ENCODE measurements at regions not wholly inside any gene's neighbourhood (a gene's known extent, or its start where the extent isn't known, plus 50 kb on each side); places are given as distances from the start of the nearest gene placed in this dataset.
A peak's percentile ranks its signal among the peaks of the same experiment; 100 is the strongest.

- DNase-seq: no peak
Measured at GRCh38 chr9:17018540-17019196, 116.2 kb upstream of the CNTLN start.

- DNase-seq: peak; percentile 79
Measured at GRCh38 chr9:17017931-17018491, 116.8 kb upstream of the CNTLN start.

GRCh38 chr9:17013891-17014290, 120.9 kb upstream of the CNTLN start:
- no peak for DNase-seq

- no peak for DNase-seq
Measured at GRCh38 chr9:17013010-17013409, 121.8 kb upstream of the CNTLN start.

- DNase-seq: no peak
Measured at GRCh38 chr9:17011880-17012279, 123.0 kb upstream of the CNTLN start.

DNA sequence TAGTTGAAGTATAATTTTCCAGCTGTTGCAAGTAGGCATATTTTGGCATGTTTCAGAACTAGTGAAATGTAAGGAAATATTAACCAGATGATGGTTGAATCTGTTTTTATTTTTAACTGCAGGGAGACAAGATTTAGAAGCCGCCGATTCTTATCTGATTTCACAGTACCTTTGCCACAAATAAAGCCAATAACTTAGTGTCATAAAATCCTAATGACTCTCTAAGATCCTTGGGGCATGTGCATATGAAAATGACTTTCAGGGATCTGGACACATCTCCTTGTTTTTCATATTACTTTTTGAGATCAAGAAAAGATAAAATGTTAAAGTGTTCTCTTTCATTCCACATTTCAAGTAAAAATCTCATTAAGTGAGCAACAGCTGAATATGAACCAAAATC, 125.8 kb upstream of the CNTLN start:
- no peak for DNase-seq

DNA sequence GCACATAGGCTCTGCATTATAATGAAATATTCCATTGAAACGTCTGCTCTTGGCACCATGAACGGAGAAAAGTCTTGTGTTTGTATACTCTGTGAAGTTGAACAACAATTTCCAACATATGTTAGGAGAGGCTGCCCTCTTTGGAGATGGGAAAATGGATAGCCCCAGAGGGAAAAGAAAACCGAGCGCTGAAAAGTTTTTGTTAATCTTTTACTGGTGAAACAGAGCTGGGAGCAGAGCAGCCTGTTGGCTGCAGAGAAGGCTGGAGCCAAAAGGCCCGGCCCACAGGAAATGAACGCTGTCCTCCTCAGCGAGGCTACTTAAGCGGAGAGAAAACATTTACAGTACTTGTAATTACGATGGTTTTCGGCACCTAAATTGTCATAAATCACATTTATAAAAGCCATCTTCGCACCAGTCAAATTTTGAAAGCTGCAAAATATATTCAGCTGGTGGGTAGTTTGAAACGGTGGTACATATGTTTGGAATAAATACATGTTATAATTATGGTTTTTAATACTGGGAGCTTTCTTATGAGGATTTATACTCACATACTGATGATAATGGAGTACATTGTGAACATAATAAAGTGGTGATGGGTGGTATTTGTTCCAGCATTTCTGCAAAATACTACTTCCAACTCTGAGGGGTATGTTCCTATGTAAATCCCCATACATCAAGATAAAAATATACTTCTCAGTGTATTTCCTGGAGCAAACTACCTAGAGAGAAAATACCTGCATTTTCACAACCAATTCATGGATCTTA, 129.6 kb upstream of the CNTLN start:
- peak; percentile 80 for DNase-seq

DNA sequence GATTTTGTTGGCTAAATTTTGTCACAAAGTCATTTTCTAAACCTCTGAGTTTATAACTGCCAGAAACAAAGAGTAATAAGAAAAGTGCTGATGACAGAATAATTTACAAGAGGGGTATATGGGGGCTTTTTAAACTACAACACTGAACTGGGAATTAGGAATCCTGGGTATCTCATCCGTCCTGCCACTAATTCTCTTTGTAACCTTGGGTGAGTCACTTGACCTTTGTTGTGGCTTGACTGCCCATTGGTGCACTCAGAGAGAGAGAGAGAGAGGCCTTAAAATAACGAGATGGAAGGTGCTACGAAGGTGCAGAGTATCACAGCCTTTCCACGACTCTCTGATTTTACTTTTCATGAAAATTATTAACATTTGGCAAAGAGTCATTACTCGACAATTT, 130.3 kb upstream of the CNTLN start:
- DNase-seq: no peak

GRCh38 chr9:17003576-17004240, 131.1 kb upstream of the CNTLN start:
- DNase-seq: peak; percentile 77

GRCh38 chr9:16996901-16997491, 126.5 kb upstream of the BNC2 start:
- no peak for DNase-seq

- DNase-seq: no peak
Measured at GRCh38 chr9:16992138-16992537, 121.7 kb upstream of the BNC2 start.

GRCh38 chr9:16987026-16987425, 116.6 kb upstream of the BNC2 start:
- peak; percentile 77 for DNase-seq

DNA sequence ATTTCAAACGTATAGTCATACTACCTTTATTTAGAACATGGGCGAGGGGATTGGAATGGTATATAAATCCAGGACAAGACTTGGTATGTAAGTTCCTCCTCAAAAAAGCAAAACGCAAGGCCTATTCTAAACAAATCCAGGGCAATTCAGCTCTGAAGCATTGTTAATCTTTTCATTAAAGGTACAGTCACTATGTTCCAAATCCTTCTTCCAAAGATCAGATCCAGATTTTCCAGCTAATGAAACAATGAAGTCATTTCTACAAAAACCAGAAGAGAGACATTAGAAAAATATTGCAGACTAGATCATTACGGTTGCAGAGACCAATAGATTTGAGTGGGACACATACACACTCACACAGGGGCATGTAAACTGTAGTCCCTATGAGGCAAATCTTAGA, 116.1 kb upstream of the BNC2 start:
- peak; percentile 35 for DNase-seq

- peak; percentile 92 for DNase-seq
Measured at GRCh38 chr9:16985559-16986348, 115.3 kb upstream of the BNC2 start.

DNA sequence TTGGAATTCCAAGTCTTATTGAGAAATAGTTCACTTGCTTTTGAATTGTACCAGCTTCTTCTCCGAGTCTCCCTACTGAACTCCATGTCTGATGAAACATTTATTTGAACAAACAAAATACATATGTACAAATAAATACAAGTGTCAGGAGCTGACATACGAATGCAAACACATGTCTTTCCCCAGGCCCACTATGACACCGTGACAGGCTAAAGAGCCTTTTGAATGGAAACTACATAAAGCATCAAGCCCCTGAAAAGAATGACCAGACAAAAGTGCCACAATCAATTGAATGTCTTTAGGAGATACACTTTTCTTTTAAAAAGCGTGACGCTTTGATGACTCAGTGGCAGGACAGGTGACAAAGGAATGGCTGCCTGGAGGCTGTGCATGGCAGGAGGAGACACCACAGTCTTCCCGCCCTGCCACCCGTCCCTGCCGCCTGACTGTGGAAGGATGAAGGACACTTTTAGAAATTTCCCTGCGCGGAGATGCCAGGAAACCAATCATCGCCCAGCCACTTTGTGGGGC, 112.4 kb upstream of the BNC2 start:
- no peak for DNase-seq

GRCh38 chr9:16976427-16976826, 106.0 kb upstream of the BNC2 start:
- DNase-seq: no peak

GRCh38 chr9:16974436-16974835, 104.0 kb upstream of the BNC2 start:
- DNase-seq: no peak

DNA sequence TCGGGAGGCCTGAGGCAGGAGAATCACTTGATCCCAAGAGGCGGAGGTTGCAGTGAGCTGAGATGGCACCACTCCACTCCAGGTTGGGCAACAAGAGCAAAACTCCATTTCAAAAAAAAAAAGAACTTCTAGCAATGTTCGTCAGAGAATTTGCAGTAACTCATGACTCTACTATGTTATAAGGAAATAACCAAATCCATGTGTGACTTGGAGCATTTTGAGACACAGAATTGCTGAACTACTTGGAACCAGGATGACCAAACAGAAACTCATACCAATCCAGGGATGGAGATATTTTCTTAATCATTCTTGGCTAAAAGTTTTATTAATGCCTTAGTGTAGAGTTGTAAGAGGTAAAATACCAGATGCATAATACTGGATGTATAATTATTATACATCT, 99.9 kb upstream of the BNC2 start:
- peak; percentile 53 for DNase-seq

DNA sequence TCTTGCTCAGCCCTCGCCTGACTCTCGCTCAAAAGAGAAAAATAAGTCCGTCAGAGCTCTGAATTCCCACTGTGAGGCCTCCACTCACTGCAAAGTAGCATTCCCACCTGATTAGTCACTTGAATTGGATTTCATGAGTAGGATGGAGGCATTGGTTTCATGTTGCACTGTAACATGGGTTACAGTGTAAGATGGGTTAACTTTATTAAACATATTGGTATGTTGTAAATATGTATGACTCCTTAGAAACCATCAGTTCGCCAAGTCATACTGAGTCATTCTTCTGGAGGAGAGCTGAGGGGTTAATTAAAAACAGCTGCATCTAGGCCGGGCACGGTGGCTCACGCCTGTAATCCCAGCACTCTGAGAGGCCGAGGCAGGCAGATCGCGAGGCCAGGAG, 93.8 kb upstream of the BNC2 start:
- peak; percentile 99 for DNase-seq

- DNase-seq: peak; percentile 41
Measured at GRCh38 chr9:16960084-16960483, 89.6 kb upstream of the BNC2 start.

DNA sequence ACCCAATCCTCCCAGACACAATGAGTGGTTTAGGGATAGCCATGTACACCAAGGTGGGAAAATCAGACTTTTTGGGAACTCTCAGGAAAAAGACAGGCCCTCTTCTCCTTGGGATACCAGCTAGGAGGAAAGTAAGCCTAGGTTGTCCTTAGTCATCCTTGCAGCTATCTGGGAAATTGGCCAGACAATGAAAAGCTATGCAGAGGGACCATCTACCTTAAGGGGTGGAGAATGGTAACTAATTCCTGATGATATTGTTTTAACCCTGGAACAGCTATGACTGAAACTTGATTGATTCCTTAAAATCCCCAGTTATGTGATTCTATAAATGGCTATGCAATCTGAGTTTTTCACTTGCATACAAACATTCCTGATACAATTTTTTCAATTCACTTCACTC, 88.9 kb upstream of the BNC2 start:
- DNase-seq: peak; percentile 22

GRCh38 chr9:16954040-16954439, 83.6 kb upstream of the BNC2 start:
- DNase-seq: no peak
